GM06990 (cell line): ENCODE measurements at regions not wholly inside any gene's neighbourhood (a gene's known extent, or its start where the extent isn't known, plus 50 kb on each side); places are given as distances from the start of the nearest gene placed in this dataset.

Source experiments
- DNase-seq: peaks from one replicate; pipeline ENCODE4 v3.0.0-alpha.2; 2011; ENCODE audit not compliant: insufficient read length; ENCODE audit errors: extremely low read depth
- H3K27me3 ChIP-seq: replicated peaks from 2 replicates; pipeline ENCODE4 v1.6.0; 2011; ENCODE audit warnings: low read length; ENCODE audit not compliant: control insufficient read depth, insufficient read depth
- H3K36me3 ChIP-seq: 2 replicates; pipeline ENCODE4 v1.5.1; 2011; ENCODE audit warnings: low read length; ENCODE audit not compliant: control insufficient read depth, insufficient read depth
- H3K4me3 ChIP-seq: replicated peaks from 2 replicates; pipeline ENCODE4 v1.5.1; 2011; ENCODE audit warnings: low read depth, mild to moderate bottlenecking, control low read depth, low read length
- CTCF ChIP-seq: IDR thresholded peaks from 2 replicates; pipeline ENCODE4 v1.5.1; 2011; ENCODE audit warnings: low read length, control low read depth, mild to moderate bottlenecking, inconsistent platforms; ENCODE audit not compliant: insufficient read depth, poor library complexity, severe bottlenecking

GRCh38 chr1:195071461-195071860, 1536.8 kb downstream of the KCNT2 start:
- no peak for TF ChIP-seq CTCF
- H3K27me3 ChIP-seq = no peaks in the 10 kb centered on the region
- DNase-seq = no peak
- no peak overlapping the region for H3K4me3 ChIP-seq
- H3K36me3 ChIP-seq = no peaks in the 10 kb centered on the region

- Histone ChIP-seq H3K36me3 (no peaks in the 10 kb centered on the region), H3K4me3 (no peak overlapping the region), H3K27me3 (no peaks in the 10 kb centered on the region)
- TF ChIP-seq CTCF = no peak
- no peak for DNase-seq
Measured at GRCh38 chr1:195065437-195065836, 1542.8 kb downstream of the KCNT2 start.

- Histone ChIP-seq H3K36me3 (no peaks in the 10 kb centered on the region), H3K4me3 (no peak overlapping the region), H3K27me3 (no peaks in the 10 kb centered on the region)
- no peak for TF ChIP-seq CTCF
- DNase-seq = no peak
Measured at GRCh38 chr1:195064358-195064757, 1543.9 kb downstream of the KCNT2 start.

GRCh38 chr1:195054217-195054687, 1554.0 kb downstream of the KCNT2 start:
- no peak for TF ChIP-seq CTCF
- DNase-seq = no peak
- Histone ChIP-seq H3K4me3 (no peak overlapping the region), H3K27me3 (no peaks in the 10 kb centered on the region), H3K36me3 (no peaks in the 10 kb centered on the region)

GRCh38 chr1:195053478-195053877, 1554.8 kb downstream of the KCNT2 start:
- H3K4me3 ChIP-seq = no peak overlapping the region
- no peak for DNase-seq

More at GRCh38 chr1:195053478-195053877, 1554.8 kb downstream of the KCNT2 start:
- no peak for TF ChIP-seq CTCF
- no peaks in the 10 kb centered on the region for H3K27me3 ChIP-seq
- H3K36me3 ChIP-seq = no peaks in the 10 kb centered on the region
